Ascending aorta (tissue), 2 donors: ENCODE measurements at regions not wholly inside any gene's neighbourhood (a gene's known extent, or its start where the extent isn't known, plus 50 kb on each side); places are given as distances from the start of the nearest gene placed in this dataset.

ENCODE experiments used
- DNase-seq, 2 donors: peaks; one replicate each; pipeline ENCODE4 v3.0.0-alpha.2; 2019; ENCODE audit warnings: low spot score in 2 of 2
- H3K27ac ChIP-seq, 2 donors: fragments of 200-600 bp; sonication (generic); one replicate each; pipeline ENCODE4 v1.5.1; 2016 to 2017; ENCODE audit warnings: mild to moderate bottlenecking in 1 of 2
- H3K27me3 ChIP-seq: fragments of 200-600 bp; sonication (generic); one replicate; pipeline ENCODE4 v1.5.1; 2017
- H3K36me3 ChIP-seq, 2 donors: fragments of 200-600 bp; sonication (generic); one replicate each; pipeline ENCODE4 v1.5.1; 2016
- H3K4me1 ChIP-seq, 2 donors: fragments of 200-600 bp; sonication (generic); one replicate each; pipeline ENCODE4 v1.5.1; 2016 to 2017; ENCODE audit warnings: mild to moderate bottlenecking in 1 of 2
- H3K4me3 ChIP-seq, 2 donors: fragments of 200-600 bp; sonication (generic); one replicate each; pipeline ENCODE4 v1.5.1; 2016 to 2017; ENCODE audit warnings: mild to moderate bottlenecking in 1 of 2
- H3K9me3 ChIP-seq, 2 donors: fragments of 200-600 bp; sonication (generic); one replicate each; pipeline ENCODE4 v1.5.1; 2016
- intact Hi-C: fragments of 100-400 bp; cut with DNase I; formaldehyde crosslinking; loops from one replicate; pipeline ENCODE4 v1.15.1; 2023
- TF ChIP-seq, protein P1 (sequence below), 3 experiments: fragments of 200-600 bp in 2 of 3; fragments of 450-650 bp in 1 of 3; sonication (generic) in 2 of 3; IDR thresholded peaks; one replicate each; pipeline ENCODE4 v1.5.1; 2016 to 2019; ENCODE audit warnings: antibody characterized with exemption in 3 of 3, mild to moderate bottlenecking in 1 of 3, moderate library complexity in 1 of 3

DNA sequence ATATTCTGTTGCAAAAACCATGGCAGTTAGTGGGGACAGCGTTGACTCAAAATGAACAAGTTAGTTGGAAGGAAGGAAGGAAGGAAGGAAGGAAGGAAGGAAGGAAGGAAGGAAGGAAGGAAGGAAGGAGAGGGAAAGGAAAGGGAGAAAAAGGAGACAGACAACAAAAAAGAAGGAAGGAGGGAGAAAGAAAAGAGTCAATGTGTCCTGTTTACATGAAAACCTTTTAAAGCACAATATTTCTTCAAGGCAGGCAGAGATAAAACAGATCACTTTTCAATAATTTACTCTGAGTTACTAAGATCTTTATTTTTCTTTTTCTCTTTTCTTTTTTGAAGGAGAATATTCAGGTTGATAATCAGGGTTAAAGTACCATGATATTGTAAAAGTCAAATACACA, 99.4 kb downstream of the CCER1 start:
- H3K4me1 ChIP-seq = no peaks in the 10 kb centered on the region
- TF ChIP-seq, protein P1, sequence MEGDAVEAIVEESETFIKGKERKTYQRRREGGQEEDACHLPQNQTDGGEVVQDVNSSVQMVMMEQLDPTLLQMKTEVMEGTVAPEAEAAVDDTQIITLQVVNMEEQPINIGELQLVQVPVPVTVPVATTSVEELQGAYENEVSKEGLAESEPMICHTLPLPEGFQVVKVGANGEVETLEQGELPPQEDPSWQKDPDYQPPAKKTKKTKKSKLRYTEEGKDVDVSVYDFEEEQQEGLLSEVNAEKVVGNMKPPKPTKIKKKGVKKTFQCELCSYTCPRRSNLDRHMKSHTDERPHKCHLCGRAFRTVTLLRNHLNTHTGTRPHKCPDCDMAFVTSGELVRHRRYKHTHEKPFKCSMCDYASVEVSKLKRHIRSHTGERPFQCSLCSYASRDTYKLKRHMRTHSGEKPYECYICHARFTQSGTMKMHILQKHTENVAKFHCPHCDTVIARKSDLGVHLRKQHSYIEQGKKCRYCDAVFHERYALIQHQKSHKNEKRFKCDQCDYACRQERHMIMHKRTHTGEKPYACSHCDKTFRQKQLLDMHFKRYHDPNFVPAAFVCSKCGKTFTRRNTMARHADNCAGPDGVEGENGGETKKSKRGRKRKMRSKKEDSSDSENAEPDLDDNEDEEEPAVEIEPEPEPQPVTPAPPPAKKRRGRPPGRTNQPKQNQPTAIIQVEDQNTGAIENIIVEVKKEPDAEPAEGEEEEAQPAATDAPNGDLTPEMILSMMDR (IDR thresholded peaks at IDR 0.05) = no peak
- no peaks in the 10 kb centered on the region for H3K27me3 ChIP-seq
- DNase-seq = no peak
- no peaks in the 10 kb centered on the region for H3K9me3 ChIP-seq
- H3K4me3 ChIP-seq = no peak overlapping the region
- H3K27ac ChIP-seq = no peak overlapping the region
- no peaks in the 10 kb centered on the region for H3K36me3 ChIP-seq
- intact Hi-C loops = no loop called here

DNA sequence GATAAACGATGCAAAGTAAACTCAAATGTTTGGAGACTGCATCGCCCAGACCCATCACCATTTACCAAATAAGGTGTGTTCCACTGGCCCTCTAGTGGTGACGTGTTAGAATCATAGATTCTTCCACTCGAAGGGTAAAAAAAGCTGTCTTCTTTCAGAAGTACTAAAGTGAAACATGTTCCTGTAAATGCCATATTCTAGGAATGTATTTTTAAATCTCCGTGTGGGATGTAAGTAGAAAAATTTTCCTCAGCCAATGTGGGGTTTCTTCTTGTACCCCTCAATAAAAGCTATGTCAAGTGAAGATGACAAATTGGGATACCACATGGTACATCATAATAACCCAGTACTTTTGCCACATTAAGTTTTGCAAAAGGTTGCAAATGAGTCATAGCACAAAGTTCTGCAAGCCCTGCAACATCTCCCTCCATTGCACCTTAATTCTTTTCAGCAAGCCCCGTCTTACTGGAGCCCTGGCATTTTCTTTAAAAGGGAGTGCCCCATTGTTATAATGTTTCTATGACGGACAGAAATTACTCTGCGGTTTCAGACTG, 100.8 kb downstream of the CCER1 start:
- intact Hi-C loops = no loop called here
- TF ChIP-seq, protein P1 (IDR thresholded peaks at IDR 0.05) = peak in 2 of 3 experiments; percentile 37 to 47
- Histone ChIP-seq H3K9me3 (no peaks in the 10 kb centered on the region), H3K4me1 (no peaks in the 10 kb centered on the region), H3K4me3 (no peak overlapping the region), H3K27ac (no peak overlapping the region), H3K27me3 (no peaks in the 10 kb centered on the region), H3K36me3 (no peaks in the 10 kb centered on the region)
- no peak for DNase-seq

DNA sequence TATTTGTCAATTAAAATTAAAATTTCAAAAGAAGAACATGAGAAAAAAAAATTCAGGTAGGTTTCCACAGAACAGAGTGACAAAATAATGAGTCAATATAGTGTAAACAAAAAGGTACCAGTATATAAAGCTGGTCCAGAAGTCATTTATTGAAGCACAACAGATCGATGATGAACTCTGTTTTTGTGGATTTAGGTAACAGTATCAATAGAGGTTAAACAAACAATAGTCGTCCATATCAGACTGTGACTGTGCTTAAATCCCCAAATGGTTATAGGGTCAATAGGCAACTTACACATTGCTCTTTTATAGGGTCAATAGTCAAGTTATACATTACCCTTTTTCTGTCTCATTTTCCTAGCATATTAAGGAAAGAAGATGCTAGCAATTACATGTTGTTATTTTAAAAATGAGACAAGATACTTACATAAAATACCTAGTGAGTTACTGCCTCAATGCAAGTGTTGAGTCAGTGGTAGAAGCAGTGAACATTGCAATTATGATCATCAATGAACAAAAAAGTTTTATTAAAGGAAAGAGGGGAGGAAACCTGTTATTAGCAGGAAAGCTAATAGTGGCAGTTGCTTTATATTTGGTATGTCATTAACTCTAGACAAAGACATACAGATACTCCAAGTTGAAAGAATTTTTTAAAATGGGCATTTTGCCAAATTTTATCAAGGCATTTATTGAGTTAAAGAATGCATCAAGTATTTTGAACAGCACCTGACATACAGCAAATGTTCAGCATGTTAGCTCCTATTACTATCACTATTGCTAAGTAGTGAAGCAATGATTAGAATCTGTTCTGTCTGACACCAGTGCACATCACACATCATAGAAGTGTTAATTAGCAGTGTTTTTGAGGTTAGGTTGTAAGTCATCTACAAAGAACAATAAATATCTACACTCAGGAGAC, 102.9 kb downstream of the CCER1 start:
- no peak for DNase-seq
- Histone ChIP-seq H3K27me3 (no peaks in the 10 kb centered on the region), H3K27ac (no peak overlapping the region), H3K4me3 (no peak overlapping the region), H3K4me1 (no peaks in the 10 kb centered on the region), H3K9me3 (no peaks in the 10 kb centered on the region), H3K36me3 (no peaks in the 10 kb centered on the region)
- TF ChIP-seq, protein P1 (IDR thresholded peaks at IDR 0.05) = no peak
- intact Hi-C loops = no loop called here

DNA sequence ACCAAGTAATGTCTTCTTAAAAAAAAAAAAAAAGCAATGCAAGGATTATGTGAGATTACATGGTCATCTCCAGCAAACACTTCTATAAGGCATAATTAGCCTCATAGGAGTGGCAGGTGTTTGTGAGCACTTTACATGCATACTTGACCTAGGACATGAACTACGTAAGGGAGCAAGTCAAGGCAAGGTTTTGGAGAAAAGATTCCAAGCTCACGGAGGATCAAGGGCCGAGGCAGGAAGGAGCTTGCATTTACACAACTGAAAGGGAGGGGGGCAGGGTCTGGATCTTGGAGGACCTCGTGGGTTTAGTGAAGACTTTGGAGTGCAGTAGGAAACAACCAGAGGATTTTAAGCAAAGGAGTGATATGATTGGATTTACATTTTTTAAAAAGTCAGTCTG, 112.5 kb downstream of the CCER1 start:
- no peak overlapping the region for H3K27ac ChIP-seq
- no peak for DNase-seq

DNA sequence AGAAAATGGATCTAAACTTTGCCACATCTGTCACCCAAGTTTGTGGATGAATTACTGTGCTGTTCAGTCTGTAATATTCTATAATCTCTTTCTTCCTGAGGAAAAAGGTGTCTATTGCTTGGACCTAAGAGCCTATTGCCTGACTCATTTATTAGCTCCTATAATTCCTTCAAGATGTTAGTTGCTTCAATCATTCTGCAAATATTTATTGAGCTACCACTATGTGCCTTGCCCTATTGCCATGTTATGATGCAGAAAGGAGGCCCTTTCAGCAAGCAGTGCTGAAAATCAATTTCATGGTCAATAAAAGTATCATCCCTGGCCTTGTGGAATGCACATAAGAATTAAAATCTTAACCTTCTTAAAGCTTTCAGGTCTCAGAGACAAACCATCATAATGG, 113.6 kb downstream of the CCER1 start:
- DNase-seq = no peak
- Histone ChIP-seq H3K27me3 (no peaks in the 10 kb centered on the region), H3K9me3 (no peaks in the 10 kb centered on the region), H3K27ac (no peak overlapping the region), H3K36me3 (no peaks in the 10 kb centered on the region), H3K4me3 (no peak overlapping the region), H3K4me1 (no peaks in the 10 kb centered on the region)
- intact Hi-C loops = no loop called here
- TF ChIP-seq, protein P1 (IDR thresholded peaks at IDR 0.05) = no peak

More for the DNA sequence above, 112.5 kb downstream of the CCER1 start:
- intact Hi-C loops = no loop called here
- TF ChIP-seq, protein P1 (IDR thresholded peaks at IDR 0.05) = no peak
- no peaks in the 10 kb centered on the region for H3K36me3 ChIP-seq
- no peaks in the 10 kb centered on the region for H3K4me1 ChIP-seq
- H3K27me3 ChIP-seq = no peaks in the 10 kb centered on the region
- H3K4me3 ChIP-seq = no peak overlapping the region
- no peaks in the 10 kb centered on the region for H3K9me3 ChIP-seq
